ENCODE measurements at regions not wholly inside any gene's neighbourhood (a gene's known extent, or its start where the extent isn't known, plus 50 kb on each side); places are given as distances from the start of the nearest gene placed in this dataset.

- no peak for DNase-seq (ENCODE audit: extremely low read depth, low read depth)
- H3K4me3 ChIP-seq (replicated peaks; ENCODE audit: low read depth, low read length) = no peak overlapping the region
- TF ChIP-seq CTCF (IDR thresholded peaks at IDR 0.05; ENCODE audit: low read depth, low read length, missing control alignments) = no peak
Measured at GRCh38 chr11:135061166-135061565, 649.1 kb upstream of the B3GAT1 start.

GRCh38 chr11:135046986-135047385 is 634.9 kb upstream of the B3GAT1 start:
- no peak overlapping the region for H3K4me3 ChIP-seq (replicated peaks; ENCODE audit: low read depth, low read length)
- TF ChIP-seq CTCF (IDR thresholded peaks at IDR 0.05; ENCODE audit: low read depth, low read length, missing control alignments) = no peak
- DNase-seq (ENCODE audit: extremely low read depth, low read depth) = no peak

- H3K4me3 ChIP-seq (replicated peaks; ENCODE audit: low read depth, low read length) = no peak overlapping the region
- DNase-seq (ENCODE audit: extremely low read depth, low read depth) = no peak
- TF ChIP-seq CTCF (IDR thresholded peaks at IDR 0.05; ENCODE audit: low read depth, low read length, missing control alignments) = no peak
Measured at GRCh38 chr11:135046556-135046955, 634.5 kb upstream of the B3GAT1 start.

- DNase-seq (ENCODE audit: extremely low read depth, low read depth) = no peak
- no peak overlapping the region for H3K4me3 ChIP-seq (replicated peaks; ENCODE audit: low read depth, low read length)
- TF ChIP-seq CTCF (IDR thresholded peaks at IDR 0.05; ENCODE audit: low read depth, low read length, missing control alignments) = no peak
Measured at GRCh38 chr11:135043434-135043833, 631.4 kb upstream of the B3GAT1 start.

GRCh38 chr11:135037828-135038227 is 625.8 kb upstream of the B3GAT1 start:
- H3K4me3 ChIP-seq (replicated peaks; ENCODE audit: low read depth, low read length) = no peak overlapping the region
- no peak for TF ChIP-seq CTCF (IDR thresholded peaks at IDR 0.05; ENCODE audit: low read depth, low read length, missing control alignments)
- no peak for DNase-seq (ENCODE audit: extremely low read depth, low read depth)

GRCh38 chr11:135036488-135037297 is 624.7 kb upstream of the B3GAT1 start:
- no peak for DNase-seq (ENCODE audit: extremely low read depth, low read depth)
- H3K4me3 ChIP-seq (replicated peaks; ENCODE audit: low read depth, low read length) = no peak overlapping the region
- TF ChIP-seq CTCF (IDR thresholded peaks at IDR 0.05; ENCODE audit: low read depth, low read length, missing control alignments) = no peak

- H3K4me3 ChIP-seq (replicated peaks; ENCODE audit: low read depth, low read length) = no peak overlapping the region
- no peak for TF ChIP-seq CTCF (IDR thresholded peaks at IDR 0.05; ENCODE audit: low read depth, low read length, missing control alignments)
- no peak for DNase-seq (ENCODE audit: extremely low read depth, low read depth)
Measured at GRCh38 chr11:135035282-135035681, 623.2 kb upstream of the B3GAT1 start.

Measured in HFF-Myc (cell line).